Inferior parietal cortex (tissue), 1 donor: ENCODE measurements at regions not wholly inside any gene's neighbourhood (a gene's known extent, or its start where the extent isn't known, plus 50 kb on each side); places are given as distances from the start of the nearest gene placed in this dataset.
"Not testable (repeated sequence)": the region's sequence is repeated elsewhere in the genome, so short reads cannot be mapped to it uniquely, and the experiment has no call there.

Source experiments
- DNase-seq: peaks from one replicate; pipeline ENCODE4 v3.0.0-alpha.2; 2016; ENCODE audit errors: extremely low spot score

DNA sequence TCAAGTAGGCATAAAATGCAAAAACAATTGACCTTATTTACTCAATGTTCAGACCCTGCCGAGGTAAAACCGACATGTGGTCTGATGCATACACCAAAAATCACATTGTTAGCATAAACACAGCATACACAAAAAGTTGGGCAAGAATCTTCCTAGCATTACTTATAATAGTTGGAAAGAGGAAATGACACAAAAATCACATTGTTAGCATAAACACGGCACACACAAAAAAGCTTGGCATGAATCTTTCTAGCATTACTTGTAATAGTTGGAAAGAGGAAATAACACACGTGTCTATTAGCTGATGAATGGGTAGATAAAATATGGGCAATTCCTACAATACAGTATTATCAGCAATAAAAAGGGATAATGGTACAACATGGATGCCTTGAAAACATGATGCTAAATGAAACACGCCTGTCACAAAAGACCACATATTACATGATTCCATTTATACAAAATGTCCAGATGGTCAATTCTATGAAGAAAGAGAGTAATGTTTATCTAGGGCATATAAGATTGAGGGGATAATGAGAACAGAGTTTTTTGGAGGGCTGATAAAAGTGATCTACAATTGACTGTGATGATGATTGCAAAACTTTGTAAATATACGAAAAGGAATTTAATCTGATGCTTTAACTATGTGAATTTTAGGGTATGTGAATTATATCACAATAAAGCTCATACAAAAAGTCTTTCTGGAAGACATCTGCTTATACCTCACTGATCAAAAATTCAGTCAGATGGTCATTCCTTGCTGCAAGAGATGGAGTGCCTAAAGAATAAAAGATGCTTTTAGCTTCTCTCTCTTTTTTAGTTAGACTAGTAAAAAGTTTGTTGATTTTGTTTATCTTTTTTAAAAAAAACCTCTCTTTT is 1019.5 kb upstream of the CITED2 start:
- no peak for DNase-seq

DNA sequence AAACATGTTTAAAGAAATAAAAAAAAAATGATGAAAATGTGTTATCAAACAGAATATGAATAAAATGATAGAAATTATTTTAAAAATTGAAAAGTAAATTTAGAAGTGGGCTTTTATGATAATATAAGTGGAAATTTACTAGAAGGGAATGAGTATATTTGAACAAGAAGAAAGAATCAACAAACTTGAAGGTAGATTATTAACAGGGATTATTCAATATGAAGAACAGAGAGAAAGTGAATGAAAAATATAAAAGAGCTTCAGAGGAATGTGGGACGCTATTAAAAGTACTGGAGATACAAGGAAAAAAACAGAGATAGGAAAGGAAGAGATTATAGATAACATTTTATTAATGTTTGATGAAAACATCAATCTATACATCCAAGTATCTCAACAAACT is 1014.4 kb upstream of the CITED2 start:
- DNase-seq: no peak

DNA sequence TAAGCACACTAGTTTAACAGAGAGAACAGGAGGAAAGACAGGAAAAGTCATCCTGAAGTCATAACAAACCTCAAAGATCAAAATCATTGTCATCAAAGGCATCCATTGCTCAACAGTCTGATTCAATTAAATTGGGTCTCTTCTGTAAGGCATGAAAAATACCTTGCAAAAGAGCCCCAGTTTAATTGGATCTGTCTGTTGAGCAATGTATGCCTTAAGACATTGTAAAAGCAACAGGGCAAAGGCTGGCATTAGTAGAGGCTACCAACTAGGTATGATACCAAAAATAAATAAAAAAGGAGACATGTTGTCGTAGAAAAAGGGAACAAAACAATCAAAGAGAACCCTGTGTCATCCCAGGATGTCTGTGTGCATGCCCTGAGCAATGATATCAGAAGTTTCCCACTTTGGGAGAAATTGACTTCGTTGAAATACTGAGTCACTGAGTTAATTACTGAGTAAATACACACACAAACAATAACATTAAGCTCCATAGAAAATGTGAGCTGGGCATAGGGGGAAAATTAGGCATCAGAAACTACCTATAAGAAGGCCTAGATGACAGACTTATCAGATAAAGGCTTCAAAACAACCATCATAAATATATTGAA is 1013.8 kb upstream of the CITED2 start:
- no peak for DNase-seq

DNA sequence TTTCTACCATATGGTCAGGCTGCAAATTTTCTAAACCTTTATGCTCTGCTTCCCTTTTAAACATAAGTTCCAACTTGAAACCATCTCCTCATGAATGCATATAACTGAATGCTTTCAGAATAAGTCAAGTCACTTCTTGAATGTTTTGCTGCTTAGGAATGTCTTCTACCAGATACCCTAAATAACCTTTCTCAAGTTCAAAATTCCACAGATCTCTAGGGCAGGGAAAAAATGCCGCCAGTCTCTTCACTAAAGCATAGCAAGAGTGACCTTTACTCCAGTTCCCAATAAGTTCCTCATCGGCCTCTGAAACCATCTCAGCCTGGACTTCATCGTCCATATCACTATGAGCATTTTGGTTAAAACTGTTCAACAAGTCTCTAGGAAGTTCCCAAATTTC is 1011.2 kb upstream of the CITED2 start:
- DNase-seq: no peak

DNA sequence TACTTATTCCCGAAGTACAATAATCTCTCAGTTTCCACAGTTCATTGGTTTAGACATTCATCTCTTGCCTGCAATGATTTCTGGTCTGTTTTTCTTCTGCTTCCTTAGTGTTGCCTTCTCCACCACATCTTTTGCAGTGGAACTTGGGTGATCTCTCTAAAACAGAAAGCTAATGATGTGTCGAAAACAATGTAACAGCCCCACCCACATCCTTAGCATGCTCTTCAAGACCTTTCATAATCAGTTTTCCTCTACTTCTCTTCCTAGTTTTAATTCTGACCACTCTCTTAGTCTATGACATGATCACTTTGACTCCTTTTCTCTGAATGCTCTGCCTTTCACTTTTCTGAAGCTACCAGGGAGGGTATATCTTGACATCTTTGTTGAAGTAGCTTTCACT is 1007.9 kb upstream of the CITED2 start:
- no peak for DNase-seq

DNA sequence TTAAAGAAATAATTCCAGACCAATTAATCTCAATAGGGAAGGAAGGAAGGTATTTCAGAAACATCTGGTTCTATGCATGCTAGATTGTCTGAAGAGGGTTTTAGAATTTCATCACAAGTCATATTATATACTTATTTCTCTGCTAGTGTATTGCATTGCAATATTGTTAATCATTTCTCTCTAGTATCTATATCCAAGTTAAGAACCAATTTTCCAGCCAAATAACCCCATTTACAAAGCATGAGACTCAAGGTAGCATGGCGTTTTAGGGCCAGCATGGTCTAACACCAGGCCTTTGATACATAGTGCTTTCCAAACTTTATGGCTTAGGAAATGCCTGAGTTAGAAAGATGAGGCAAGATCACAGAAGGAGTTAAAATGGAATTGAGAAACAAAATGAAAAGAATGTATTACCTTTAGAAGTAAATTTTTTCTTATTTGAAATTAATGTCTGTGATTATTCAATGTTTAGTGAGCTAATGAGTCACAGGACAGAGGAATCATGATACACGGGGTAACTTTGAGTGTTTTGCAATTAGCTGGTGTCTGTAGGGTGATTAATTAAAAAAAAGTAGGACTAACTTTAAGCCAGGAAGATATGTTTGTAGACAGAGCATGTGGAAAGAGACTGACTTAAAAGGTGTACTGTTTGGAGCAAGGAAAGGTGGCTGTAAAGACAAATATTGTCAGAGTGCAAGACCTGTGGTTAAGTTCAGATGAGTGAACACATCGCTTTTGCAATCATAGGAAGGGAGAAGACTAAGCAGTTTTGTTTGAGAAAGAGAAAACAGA is 1006.2 kb upstream of the CITED2 start:
- DNase-seq: no peak

DNA sequence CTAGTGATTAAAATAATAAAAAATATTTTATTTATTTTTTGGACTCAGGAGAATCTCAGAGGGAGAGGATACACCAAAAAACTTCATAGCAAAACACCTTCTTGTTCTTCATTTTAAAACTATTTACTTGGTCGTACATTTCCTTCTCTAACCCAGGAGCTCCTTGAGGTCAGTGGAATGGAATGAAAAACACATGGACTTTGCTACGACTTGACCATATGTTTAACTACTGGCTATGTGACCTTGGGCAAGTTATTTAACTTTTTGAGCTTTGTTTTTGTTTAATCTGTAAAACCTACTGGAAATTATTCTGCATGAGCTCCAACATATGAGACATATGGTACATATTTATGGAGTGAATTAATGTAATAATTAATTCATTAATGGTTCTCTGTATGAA is 1005.5 kb upstream of the CITED2 start:
- no peak for DNase-seq

DNA sequence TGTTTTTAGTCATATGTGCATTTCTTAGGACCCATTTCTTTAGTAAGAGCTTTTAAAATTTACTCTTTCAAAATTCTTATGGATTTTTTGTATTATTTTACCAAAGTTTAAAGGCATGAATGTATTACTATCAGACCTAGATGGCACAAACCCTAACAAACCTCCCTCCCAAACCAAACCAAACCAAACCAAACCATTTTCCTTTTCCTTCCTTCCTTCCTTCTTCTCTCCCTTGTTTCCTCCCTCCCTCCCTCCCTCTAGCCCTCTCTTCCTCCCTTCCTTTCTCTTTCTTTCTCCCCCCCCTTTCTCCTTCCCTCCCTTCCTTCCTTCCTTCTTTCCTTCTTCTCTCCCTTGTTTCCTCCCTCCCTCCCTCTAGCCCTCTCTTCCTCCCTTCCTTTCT is 1001.8 kb upstream of the CITED2 start:
- DNase-seq: no peak

DNA sequence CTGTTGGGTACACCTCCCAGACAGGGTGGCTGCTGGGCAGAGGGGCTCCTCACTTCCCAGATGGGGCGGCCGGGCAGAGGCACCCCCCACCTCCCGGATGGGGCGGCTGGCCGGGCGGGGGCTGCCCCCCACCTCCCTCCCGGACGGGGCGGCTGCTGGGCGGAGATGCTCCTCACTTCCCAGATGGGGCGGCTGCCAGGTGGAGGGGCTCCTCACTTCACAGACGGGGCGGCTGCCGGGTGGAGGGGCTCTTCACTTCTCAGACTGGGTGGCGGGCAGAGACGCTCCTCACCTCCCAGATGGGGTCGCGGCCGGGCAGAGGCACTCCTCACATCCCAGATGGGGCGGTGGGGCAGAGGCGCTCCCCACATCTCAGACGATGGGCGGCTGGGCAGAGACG is 999.3 kb upstream of the CITED2 start:
- not testable (repeated sequence) for DNase-seq

DNA sequence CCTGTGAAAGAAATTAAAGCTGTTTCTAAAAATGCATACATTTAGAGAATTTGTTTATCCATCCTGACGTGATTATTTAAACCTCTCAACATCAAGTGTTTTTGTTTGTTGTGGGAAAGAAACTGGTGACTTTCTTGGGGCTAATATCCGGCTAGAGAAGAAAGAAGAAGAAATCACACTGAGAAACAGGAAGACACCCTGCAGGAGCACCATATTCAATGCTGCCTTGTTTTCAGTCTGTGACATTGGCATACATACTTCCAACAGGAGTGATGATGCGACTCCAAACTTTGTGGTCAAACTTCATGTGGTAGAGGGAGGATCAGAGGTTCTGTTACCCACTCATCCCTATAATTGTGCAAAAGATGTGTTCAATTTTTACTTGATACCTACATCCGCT is 997.6 kb upstream of the CITED2 start:
- DNase-seq: no peak

DNA sequence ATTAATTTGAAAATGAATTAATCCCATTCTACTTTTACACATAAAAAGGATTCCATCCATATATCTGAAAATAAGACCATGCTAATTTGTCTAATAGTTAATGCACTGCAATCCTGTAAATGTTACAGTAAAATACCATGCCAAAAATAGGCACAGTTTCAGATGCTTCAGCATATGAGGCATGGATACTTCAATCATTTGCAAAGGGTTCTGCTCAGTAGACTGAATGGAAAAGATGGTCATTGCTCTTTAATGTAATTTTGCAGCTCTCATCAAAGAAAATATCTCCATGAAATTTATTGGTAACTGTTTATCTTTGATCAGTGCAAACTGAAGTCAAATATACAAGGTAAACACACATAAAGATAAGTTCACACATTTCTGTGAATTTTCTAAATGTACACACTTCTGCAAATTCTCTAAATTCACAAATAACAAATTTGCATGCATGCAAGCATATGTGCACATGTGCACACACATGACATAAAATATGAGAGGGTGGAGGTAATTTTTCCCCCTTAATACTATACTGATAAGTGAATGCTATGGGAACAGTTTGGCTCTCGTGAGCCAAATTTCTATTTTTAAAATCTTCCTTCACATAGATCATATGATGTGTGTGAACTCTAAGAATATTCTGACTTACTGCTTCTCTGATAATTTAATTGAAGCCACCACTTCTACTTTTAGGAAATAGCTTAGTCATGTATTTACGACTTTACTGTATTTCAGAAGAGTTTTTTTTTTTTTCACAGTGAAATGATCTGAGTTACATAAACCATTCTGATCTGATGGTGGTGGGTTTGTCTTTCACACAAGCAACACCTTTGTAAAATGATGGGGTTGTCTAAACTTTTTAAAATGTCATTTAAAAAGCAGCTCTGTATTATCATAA is 996.8 kb upstream of the CITED2 start:
- no peak for DNase-seq

DNA sequence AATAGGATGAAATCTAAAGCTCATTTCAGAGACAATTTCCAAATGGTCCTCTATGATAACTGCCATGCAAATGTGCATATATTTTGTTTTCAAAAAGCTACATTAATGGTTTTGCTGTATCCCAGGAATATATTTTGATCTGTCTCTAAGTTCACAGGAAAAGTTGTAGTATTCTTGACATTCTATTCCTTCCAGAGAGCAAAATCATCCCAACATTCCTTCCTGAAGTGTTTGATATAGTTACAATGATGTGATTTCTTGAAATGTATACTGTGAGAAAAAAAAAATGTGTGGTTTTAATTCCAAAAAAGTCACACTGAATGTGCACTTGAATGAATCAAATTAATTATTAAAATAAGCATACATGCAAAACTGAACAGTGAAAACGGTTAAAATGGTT is 996.0 kb upstream of the CITED2 start:
- no peak for DNase-seq

DNA sequence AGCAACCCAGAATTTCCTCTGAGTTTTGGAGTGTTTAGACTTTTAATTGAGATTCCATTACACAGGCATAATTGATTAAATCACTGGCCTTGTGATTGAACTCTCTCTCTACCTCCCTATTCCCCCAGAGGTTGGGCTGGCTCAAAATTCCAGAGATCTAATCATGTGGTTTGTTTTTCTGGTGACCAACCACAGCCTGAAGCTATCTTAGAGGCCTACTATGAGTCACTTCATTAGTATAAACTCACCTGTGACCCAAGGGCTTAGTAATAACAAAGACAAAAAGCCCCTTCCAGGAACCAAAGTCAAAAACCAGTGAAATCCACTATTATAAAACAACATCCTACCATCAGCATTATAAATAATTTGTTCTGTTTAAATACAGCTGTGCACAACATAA is 992.5 kb upstream of the CITED2 start:
- no peak for DNase-seq

DNA sequence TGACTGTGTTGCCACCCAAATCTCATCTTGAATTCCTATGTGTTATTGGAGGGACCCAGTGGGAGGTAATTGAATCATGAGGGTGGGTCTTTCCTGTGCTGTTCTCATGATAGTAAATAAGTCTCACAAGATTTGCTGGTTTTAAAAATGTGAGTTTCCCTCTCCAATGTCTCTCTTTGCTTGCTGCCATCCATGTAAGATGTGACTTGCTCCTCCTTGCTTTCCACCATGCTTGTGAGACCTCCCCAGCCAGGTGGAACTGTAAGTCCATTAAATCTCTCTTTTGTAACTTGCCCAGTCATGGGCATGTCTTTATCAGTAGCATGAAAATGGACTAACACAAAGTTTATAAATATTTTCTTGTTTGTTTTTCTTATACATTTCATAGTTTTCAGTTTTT is 990.5 kb upstream of the CITED2 start:
- DNase-seq: no peak

DNA sequence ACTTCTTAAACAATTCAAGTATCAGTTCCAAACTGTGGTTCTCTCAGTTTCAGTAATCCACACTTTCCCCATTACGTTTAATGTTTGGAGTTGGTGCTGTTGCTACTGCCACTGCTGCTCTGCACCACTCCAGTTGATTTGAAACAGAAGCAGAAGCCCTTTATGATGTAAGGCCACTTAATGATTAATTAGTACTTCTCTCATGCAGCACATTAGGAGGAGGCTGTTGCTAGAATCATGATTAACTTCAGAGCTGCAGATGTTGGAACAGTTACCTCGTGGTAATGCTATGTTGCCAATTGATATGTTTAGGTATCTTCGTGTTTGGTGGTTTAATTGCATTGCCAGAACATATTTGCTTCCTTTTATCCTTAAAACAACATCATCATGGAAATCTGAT is 986.2 kb upstream of the CITED2 start:
- DNase-seq: no peak

DNA sequence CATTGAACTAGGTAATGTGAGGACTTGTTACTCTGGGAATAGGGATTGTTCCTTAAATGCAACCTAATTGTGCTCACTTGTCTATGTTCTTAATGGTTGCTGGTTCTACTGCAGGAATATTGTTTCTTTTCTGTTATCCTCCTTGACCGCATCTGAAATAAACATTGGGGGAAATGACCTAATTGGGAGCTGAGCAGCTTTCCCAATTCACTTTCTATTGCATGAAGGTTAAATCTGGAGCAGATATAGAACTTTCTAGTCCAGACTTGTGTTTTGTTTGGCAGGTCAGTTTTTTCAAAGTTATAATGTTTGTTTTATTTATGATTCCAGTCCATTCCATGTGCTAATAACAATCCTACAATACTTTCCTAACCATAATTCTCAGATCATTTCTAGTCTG is 981.0 kb upstream of the CITED2 start:
- DNase-seq: no peak

DNA sequence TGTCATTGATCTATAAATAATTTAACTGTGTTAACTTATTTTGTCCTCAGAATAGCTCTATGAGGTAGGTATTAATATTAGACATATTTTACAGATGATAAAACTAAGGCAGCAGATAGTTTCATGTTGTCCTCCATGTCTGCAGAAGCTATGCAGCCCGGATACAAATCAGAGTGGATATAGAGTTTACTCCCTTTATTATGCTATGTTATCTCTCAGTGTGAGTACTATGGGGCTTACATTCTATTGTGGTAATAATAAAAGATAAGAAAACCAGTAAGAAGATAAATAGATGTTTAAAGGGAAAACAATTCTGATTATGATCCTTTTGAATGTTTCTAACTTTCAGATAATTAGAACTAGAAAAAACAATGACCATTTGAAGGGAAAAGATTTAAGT is 979.8 kb upstream of the CITED2 start:
- no peak for DNase-seq

DNA sequence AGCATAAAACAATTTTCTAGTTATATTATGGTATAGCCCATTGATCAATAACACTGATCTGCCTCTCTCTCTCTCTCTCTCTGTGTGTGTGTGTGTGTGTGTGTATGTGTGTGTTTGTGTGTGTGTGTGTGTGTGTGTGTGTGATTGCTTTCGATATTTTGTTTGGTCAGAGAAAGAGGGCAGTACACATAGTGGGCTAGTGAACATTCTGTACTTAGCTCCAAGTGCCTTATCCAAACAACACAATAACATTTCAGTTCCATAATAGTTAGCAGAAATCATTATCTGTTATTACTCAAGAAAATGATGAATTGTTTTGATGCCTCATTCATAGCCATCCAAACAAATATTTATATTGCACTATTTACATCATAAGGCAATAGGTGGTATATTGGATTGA is 979.1 kb upstream of the CITED2 start:
- no peak for DNase-seq

DNA sequence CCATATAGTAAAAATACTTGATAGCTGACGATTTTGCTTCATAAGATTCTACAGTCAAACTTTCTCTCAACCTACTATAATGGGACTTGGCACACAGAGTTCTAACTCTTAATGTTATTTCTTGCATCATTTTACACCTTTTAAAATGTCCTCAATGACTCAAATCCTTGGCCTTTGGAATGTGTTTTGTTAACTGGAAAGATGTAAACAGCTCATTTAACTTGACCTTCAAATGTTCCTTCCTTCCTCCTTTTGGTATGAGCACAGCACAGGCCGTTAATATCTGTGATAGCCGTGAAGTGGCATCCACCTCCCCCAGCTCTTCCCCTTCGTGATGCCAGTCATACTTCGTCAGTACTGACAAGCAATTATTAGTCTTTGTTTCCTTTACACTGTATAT is 972.0 kb upstream of the CITED2 start:
- DNase-seq: no peak

DNA sequence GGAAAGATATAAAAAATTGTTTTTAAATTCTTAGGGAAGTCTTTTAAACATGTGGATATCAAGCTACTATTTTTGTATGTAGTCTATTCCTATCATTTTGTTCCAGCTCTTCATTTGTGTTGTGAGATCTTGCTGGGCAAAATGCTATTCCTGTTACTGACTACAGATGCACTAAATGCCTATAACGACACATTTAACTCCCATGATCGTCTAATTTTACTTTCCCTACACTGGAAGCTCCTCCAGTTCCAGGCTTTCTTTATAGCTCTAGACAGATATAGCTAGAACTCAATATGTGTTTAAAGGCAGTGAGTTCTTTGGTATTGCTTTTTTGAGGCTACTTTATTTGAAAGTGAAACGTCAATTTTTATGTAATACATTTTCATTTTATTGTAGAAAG is 971.5 kb upstream of the CITED2 start:
- peak; percentile 62 for DNase-seq

DNA sequence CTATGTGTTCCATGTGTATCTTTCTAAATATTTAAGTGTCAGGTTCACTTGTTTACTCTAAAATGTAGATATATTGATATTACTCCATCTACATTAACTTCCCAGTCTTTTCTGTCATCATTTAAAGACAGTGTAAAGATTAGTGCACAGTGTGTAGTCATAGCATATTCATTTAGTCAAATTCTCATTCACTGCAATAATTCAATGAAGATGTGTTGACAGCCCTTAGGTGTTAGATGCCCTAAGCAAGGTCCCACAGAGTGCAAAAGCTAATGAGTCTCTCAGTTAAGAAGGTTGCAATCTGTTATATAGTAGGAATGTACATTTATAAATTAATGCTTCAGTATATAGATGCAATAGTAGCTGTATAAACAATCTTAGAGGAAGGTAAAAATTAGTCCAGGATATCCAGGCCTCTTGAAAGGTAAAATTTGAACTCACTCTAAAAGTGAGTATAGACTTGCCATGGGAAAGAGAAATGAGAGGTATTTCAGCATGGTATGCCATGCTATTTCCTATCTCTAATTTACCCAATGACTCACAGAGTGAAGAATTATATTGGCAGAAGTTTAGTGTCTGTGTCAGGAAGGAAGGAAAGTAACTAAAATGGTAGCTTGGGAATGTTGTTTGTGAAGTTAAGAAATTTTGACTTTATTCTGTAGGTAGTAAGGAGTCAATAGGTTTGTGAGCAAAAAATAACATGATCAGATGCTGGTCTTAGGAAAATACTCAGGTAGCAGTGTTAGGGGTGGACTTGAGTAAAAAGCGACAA is 969.9 kb upstream of the CITED2 start:
- no peak for DNase-seq
